Fibroblast of mammary gland (primary cell): ENCODE measurements at regions not wholly inside any gene's neighbourhood (a gene's known extent, or its start where the extent isn't known, plus 50 kb on each side); places are given as distances from the start of the nearest gene placed in this dataset.

ENCODE experiments used
- DNase-seq: peaks from one replicate; pipeline ENCODE4 v3.0.0-alpha.2; 2010; ENCODE audit warnings: low read depth
- H3K4me3 ChIP-seq: 2 replicates; pipeline ENCODE4 v1.5.1; 2011; ENCODE audit warnings: low read depth, mild to moderate bottlenecking, low read length, moderate library complexity; ENCODE audit not compliant: control insufficient read depth
- TF ChIP-seq, protein P1 (sequence below): conservative IDR thresholded peaks from 2 replicates; pipeline ENCODE4 v1.5.1; 2011; ENCODE audit warnings: low read depth, low read length, inconsistent platforms; ENCODE audit not compliant: control insufficient read depth, insufficient read depth

DNA sequence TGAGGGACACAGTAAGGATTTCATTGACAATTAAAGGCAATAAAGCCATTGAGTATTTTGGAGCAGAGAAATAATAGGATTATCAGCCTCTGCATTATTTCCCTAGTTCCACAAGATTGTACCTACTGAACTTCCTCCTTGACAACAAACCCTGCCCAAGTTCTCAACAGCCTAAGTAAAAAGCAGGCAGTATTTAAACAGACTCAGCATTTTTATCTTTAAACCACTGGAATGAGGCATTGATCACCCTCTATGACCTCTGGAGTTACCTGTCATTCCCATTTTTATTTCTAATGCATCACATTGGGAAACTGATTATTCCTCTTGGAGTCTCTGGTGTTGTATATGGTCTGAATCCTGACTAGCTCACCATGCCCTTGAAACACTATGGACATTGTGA, 570.6 kb upstream of the STXBP6 start:
- DNase-seq = no peak
- H3K4me3 ChIP-seq = no peak overlapping the region
- TF ChIP-seq, protein P1, sequence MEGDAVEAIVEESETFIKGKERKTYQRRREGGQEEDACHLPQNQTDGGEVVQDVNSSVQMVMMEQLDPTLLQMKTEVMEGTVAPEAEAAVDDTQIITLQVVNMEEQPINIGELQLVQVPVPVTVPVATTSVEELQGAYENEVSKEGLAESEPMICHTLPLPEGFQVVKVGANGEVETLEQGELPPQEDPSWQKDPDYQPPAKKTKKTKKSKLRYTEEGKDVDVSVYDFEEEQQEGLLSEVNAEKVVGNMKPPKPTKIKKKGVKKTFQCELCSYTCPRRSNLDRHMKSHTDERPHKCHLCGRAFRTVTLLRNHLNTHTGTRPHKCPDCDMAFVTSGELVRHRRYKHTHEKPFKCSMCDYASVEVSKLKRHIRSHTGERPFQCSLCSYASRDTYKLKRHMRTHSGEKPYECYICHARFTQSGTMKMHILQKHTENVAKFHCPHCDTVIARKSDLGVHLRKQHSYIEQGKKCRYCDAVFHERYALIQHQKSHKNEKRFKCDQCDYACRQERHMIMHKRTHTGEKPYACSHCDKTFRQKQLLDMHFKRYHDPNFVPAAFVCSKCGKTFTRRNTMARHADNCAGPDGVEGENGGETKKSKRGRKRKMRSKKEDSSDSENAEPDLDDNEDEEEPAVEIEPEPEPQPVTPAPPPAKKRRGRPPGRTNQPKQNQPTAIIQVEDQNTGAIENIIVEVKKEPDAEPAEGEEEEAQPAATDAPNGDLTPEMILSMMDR = no peak

DNA sequence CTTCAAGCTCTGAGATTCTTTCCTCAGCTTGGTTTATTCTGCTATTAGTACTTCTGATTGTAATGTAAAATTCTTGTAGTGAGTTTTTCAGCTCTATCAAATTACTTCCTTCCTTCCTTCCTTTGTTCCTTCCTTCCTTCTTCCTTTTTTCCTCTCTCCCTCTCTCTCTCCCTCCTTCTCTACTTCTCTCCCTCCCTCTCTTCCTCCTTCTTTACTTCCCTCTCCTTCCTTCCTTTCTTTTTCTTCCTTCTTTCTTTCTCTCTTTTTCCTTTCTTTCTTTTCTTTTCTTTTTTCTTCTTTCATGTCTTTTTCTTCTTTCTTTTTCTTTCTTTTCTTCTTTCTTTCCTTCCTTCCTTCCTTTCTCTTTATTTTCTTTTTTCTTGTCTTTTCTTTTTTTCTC, 565.2 kb upstream of the STXBP6 start:
- H3K4me3 ChIP-seq = no peak overlapping the region
- no peak for DNase-seq
- TF ChIP-seq, protein P1 = no peak

DNA sequence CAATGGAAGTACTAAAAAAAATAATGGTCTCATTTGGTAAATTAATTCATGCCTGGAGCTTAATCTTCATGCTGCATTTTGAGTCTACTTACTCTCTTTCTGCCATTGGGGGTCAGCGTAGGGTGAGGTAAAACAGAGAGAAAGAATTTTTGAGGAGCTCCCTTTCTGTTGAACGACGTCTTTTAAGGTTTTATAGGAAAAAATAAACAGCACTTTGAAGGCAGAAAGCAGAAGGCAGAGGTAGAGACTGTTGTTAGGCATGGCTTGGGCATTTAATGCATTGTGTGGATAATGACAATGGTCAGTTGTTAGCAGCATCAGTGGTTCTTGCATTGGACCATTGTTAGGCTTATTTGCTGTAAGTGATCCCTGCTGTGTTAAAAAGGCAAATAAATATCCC, 557.2 kb upstream of the STXBP6 start:
- TF ChIP-seq, protein P1 = no peak
- DNase-seq = no peak
- no peak overlapping the region for H3K4me3 ChIP-seq

DNA sequence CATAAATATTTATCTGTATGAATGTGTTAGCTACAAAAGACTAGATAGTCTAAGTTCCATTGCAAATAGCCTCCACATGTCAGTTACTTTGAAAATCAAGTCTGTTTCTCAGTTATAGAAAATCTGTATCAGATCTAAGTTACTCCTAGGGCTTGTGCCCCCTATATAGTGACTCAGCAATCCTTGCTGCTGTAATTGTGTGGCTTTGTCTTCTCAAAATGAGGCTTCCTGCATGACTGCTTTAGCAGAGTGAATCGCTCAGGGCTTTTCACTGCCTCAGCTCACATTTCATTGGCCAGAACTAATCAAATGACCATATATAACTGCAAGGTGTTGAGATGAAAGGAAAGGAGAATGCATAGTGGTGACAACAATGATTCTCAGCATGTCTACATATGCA, 552.2 kb upstream of the STXBP6 start:
- H3K4me3 ChIP-seq = no peak overlapping the region
- TF ChIP-seq, protein P1 = no peak
- no peak for DNase-seq

DNA sequence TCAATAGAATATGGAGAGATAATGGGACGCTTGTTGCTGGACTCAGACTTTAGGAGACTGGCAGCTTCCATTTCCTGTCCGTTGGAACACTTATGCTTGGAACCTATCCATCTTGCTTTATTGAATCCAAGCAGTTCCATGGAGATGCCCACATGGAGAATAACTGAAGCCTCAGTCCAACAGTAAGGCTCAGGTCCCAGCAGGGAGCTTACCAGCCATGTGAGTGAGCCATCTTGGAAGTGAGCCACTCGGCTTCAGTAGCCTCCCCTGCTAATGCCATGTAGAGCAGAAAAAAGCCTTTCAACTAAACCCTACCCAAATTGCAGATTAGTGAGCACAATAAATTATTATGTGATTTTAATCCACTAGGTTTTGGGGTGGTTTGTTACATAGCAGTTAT, 538.8 kb upstream of the STXBP6 start:
- no peak for DNase-seq
- no peak overlapping the region for H3K4me3 ChIP-seq
- TF ChIP-seq, protein P1 = no peak

DNA sequence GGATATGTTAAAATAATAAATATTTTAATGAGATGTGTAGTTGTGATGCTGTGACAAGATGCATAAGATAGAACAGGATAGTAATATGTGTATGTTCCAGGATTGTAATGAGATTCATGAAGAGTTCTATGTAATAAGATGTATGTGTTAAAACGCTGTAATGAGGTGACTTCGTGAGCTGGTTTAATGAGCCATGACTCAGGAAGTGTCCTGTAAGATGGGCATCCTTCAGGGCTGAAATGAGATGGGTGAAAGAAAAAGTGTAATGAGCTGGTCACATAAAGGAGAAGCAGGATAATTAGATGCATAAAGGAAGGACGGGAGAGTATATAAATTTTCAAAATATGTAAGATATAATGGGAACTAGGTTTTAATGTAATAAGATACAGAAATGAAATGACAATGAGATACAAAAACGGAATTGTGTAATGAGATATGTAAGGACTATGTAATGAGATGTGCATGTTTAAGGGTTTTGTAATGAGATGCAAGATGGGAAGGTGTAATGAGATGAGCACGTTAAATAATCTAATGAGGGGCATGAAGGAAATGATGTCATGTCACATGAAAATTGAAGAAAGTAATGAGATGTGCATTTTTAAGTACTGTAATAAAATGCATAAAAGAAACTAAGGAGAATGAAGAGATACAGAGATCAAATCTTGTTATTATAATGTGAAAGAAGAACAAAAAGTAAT, 524.8 kb upstream of the STXBP6 start:
- TF ChIP-seq, protein P1 = no peak
- no peak overlapping the region for H3K4me3 ChIP-seq
- no peak for DNase-seq

DNA sequence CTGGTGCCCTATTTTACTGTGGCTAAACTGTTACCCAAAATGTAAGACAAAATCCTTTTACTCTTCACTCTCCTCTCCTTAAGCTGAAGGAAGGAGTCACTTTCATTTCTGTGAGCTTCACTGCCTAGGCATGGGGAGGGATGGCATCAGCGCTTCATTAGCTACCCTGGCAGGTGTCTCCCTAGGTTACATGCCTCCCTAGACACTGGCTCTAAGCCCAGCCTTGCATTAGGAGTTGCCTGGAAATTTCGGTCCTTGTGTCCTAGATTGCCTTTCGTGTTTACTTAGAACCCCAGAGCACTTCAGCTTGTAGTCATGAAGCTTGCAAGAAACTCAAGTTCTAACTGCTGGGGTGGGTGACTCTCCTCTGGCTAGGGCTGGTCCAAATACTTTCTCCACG, 520.5 kb upstream of the STXBP6 start:
- TF ChIP-seq, protein P1 = no peak
- DNase-seq = no peak

More for the DNA sequence above, 520.5 kb upstream of the STXBP6 start:
- no peak overlapping the region for H3K4me3 ChIP-seq
